Glomerular visceral epithelial cell (primary cell): ENCODE measurements at regions not wholly inside any gene's neighbourhood (a gene's known extent, or its start where the extent isn't known, plus 50 kb on each side); places are given as distances from the start of the nearest gene placed in this dataset.
A peak's percentile ranks its signal among the peaks of the same experiment; 100 is the strongest.

Experiments
- DNase-seq: peaks from one replicate; pipeline ENCODE4 v3.0.0-alpha.2; 2016; ENCODE audit errors: extremely low spot score

- DNase-seq: no peak
Measured at GRCh38 chr12:60324746-60325145, 728.9 kb downstream of the SLC16A7 start.

DNA sequence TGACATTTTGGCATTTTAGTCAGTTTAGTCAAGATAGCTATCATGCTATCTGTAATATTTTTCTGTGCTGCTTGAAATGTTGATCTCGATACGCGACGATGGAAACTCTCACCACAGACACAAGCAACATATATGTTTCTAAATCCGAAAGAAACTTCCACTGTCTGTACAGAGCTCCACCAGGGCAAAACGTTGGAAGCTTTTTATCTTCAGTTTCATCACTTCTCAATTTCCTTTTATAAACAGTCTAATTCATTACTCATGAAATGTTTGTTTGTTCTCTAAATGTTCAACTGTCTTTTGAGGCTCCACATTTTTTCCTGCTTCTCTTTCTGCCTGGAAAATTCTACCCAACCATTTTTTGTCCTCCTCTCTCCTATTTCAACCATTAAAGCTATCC is 737.6 kb downstream of the SLC16A7 start:
- DNase-seq: no peak

DNA sequence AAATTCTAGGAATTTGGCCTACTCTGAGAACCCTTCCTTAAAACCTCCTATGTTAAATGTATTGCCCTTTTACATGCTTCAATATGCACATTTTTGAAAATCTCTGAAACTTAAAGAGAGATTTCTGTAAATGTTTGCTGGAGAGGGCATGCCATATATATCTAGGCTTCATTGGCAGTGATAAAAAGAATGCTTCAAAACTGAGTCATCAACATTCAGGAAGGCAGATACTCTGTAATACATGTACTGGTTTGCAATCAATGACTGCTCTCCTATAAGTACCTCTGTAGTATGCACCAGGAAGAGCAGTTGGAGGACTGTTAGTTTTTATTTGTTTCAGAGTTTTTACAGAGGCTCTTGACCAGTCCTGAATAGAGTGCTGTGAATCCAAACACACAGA is 739.9 kb downstream of the SLC16A7 start:
- DNase-seq: peak; percentile 32

DNA sequence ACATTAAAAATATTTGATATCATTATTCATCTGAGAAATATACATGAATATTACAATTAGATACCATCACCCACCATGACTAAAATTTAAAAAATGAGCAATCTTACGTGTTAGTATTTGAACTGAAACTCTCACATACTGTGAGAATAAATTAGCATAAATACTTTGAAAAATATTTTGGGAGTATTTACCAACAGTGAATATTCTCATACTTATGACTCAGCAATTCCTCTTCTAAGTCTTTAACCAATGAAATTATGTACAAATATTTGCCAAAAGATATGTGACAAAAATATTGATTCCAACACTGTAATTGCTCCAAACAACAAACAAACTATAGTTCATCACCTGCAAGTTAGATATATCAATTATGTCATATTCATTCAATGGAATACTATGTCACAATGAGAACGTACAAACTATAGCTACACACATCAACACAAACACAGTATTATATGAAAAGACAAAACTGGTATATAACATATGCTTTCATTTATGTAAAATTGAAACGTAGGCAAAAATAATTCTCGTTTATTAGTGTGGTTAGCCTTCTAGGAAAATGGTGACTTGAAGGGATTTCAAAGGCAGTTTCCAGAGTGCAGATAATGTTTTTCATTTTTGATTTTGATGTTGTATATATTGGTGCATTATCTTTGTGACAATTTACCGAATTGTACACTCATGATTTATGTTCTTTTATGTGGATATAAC is 742.2 kb downstream of the SLC16A7 start:
- no peak for DNase-seq

DNA sequence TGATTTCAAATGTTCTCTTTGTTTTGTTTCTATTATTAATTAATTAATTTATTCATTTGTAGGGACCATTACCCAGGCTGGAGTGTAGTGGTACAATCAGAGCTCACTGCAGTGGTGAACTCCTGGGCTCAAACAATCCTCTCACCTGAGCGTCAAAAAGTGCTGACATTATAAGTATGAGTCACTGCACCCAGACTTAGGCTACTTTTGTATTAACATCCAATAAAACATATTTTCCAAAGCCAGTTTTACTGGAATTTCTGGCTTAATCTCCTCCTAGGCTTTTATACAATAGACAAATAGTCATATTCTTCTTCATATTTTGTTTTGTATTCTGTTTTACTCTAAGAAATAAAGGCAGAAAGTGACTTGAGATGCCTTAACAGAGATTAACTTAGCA is 749.6 kb downstream of the SLC16A7 start:
- no peak for DNase-seq

DNA sequence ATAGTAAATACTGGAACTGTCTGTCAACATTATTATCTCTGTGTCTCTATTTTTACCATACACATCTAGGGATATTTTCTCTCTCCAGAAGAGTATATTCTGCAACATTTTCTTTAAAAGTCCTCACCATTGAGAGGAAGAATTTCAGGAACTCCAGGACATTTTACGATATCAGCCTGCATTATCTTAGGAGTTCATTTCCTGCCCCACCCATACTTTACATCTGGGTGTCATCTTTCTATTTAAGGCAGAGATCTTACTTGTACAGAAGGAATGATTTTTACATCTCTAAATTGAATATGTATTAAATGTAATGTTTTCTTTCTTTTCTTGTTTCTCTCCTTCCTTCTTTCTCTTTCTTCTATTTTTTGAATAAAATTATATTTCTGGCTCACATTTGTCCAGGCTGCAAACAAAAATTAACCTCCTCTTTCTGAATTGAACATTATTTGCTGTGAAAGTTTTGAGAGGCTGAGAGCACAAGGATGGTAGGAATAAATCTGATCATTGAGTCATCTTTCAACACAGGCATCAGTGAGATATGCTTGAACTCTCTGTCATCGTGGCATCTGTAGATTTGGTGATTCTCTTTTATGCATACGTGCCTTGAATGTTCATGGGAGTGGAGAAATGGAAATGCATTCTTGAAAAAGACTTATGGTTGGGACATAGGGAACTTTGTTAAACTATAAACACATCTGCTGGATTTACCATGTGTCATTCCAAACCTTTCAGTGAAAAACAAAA is 753.6 kb downstream of the SLC16A7 start:
- DNase-seq: no peak

- no peak for DNase-seq
Measured at GRCh38 chr12:60387356-60387755, 791.5 kb downstream of the SLC16A7 start.

DNA sequence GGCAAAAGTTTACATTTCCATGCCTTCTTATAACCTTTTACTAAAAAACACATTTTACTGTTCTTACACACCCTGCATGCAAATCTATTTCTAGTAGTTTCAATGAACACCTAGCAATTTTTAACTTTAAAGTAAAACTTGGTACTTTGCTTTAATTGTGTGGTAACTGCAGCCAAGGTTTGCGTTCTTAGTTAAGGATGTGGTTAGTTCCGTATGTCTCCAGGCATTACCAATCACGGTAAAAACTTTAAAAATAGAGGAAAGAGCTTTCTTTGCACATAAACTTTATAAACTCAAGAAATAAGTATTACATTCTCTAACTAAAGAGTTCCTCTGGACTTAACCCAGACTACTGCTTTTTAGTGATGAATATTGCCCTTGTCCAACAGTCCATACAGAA is 795.2 kb downstream of the SLC16A7 start:
- no peak for DNase-seq

- DNase-seq: no peak
Measured at GRCh38 chr12:60391791-60392190, 796.0 kb downstream of the SLC16A7 start.

GRCh38 chr12:60393093-60393492 is 797.3 kb downstream of the SLC16A7 start:
- DNase-seq: no peak

- DNase-seq: peak; percentile 23
Measured at GRCh38 chr12:60394665-60395064, 798.8 kb downstream of the SLC16A7 start.

DNA sequence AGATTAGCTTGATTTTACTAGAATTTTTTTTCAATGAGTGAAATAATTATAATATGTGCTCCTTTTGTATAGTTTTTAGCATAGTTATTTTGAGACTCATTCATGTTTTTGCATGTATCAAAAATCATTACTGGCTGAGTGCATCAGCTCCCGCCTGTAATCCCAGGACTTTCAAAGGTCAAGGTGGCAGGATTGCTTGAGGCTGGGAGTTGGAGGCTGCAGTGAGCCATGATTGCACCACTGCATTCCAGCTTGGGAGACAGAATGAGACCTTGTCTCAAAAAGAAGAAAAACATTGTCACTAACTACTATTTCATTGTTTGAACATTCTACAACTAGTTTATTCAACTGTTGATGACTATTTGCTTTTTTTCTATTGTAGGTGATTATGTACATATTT is 802.7 kb downstream of the SLC16A7 start:
- DNase-seq: no peak

DNA sequence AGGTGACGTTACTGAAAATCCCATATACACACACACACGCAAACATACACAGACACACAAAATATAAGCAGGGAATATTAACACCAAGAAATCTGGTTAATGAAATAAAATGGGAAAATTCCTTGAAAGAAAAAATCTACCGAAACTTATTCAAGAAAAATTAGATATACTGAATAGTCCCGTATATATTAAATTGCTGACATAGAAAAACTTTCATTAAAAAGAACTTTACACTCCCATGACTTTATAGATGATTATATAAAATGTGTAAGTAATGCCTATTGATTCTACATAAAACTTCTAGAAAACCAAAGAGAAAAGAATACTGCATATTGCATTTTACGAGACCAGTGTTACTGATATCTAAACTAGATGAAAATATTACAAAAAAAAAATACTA is 803.2 kb downstream of the SLC16A7 start:
- no peak for DNase-seq

- DNase-seq: no peak
Measured at GRCh38 chr12:60402996-60403395, 807.2 kb downstream of the SLC16A7 start.

GRCh38 chr12:60415351-60415750 is 819.5 kb downstream of the SLC16A7 start:
- no peak for DNase-seq

DNA sequence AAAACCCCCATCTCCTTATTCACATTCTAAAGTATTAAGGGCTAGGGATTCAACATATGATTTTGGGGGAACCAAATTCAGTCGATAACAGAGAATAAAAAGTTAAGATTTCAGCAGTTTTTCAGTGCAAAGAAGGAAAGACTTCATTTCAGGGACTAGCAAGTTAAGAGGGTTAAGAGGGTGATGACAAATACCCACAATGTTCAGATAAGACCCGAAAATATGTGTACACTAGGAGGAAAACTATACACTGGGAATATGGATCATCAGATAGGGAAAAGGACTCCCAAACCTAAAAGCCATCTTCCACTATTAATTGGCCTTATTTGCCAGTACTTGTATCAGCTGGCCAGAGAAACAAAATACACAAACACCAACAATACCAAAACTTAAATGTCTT is 824.2 kb downstream of the SLC16A7 start:
- no peak for DNase-seq

GRCh38 chr12:60421741-60422140 is 825.9 kb downstream of the SLC16A7 start:
- DNase-seq: peak; percentile 2

DNA sequence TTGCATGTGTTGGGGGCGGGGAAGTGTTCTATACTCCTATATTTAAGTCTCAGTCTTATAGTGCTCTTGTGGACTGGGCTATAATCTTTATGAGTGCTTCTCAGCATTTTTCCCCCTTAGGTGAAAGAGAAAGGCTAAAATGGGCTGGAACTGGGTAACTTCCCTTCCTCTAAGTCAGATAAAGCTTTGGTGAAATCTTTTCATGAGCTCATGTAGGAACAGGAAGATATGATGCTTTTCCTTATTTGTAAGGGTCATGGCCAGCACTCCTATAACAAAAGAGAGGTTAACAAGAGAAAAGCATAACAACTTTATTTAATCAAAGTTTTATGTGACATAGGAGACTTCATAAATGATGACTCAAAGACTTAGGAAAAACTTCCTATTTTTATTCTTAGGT is 841.5 kb downstream of the SLC16A7 start:
- no peak for DNase-seq

DNA sequence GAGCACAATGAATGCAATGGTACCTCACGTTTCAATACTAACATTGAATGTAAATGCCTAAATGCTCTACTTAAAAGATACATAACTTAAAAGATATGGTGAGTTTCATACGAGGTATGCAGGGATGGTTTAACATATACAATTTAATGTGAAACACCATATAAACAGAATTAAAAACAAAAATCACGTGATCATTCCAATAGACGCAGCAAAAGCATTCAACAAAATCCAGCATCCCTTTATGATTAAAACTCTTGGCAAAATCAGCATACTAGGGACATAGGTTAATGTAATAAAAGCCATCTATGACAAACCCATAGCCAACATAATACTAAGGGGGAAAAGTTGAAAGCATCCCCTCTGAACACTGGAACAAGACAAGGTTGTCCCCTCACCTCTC is 845.7 kb downstream of the SLC16A7 start:
- no peak for DNase-seq

DNA sequence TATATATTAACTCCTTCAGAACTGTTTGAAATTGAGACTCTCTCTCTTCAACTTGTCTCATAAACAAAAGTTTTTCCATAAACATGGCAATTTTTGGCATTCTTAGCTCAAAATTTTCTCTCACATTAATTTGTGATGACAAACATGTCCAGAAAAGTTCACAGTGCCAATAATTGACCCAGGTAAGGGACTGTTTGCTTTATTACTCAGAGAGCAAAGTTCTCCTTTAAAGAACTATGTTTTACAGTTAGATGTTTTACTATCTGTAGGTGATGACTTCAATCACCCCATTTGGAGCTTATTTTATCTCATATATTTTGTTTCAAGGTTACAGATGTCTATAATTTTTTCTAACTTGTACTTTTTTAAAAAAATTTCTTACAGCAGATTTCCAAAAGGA is 855.6 kb downstream of the SLC16A7 start:
- no peak for DNase-seq

GRCh38 chr12:60465060-60465459 is 869.2 kb downstream of the SLC16A7 start:
- DNase-seq: no peak

- DNase-seq: no peak
Measured at GRCh38 chr12:60468546-60468945, 872.7 kb downstream of the SLC16A7 start.

DNA sequence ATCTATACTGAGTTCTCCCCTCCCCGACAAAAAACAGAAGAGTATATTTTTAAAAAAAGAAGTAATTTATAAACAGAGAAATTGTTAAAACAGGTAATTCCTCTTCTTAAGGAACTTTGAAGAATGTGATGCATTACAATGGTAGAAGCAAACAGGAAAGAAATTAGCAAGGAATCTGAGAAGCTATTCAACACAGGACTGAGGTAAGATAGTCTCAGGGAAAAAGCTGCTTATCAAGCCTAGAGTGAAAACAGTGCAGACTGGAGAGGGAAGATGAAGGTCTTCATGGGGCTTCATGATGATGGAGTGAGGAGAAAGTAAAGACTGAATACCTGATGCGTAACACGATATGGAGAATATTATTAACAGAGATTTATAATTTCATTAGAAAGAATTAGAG is 880.0 kb downstream of the SLC16A7 start:
- no peak for DNase-seq

GRCh38 chr12:60487284-60487683 is 891.5 kb downstream of the SLC16A7 start:
- DNase-seq: no peak
